GM12865 (cell line): ENCODE measurements at regions not wholly inside any gene's neighbourhood (a gene's known extent, or its start where the extent isn't known, plus 50 kb on each side); places are given as distances from the start of the nearest gene placed in this dataset.

ENCODE experiments used
- DNase-seq: peaks from one replicate; pipeline ENCODE4 v3.0.0; 2010; ENCODE audit warnings: low read depth
- H3K4me3 ChIP-seq: 2 replicates; pipeline ENCODE4 v1.5.1; 2011; ENCODE audit warnings: mild to moderate bottlenecking, low read depth, low read length, control low read depth
- CTCF ChIP-seq: IDR thresholded peaks from 2 replicates; pipeline ENCODE4 v1.5.1; 2011; ENCODE audit warnings: low read length, control low read depth, low read depth, inconsistent platforms; ENCODE audit not compliant: insufficient read depth; ENCODE audit errors: missing control alignments

DNA sequence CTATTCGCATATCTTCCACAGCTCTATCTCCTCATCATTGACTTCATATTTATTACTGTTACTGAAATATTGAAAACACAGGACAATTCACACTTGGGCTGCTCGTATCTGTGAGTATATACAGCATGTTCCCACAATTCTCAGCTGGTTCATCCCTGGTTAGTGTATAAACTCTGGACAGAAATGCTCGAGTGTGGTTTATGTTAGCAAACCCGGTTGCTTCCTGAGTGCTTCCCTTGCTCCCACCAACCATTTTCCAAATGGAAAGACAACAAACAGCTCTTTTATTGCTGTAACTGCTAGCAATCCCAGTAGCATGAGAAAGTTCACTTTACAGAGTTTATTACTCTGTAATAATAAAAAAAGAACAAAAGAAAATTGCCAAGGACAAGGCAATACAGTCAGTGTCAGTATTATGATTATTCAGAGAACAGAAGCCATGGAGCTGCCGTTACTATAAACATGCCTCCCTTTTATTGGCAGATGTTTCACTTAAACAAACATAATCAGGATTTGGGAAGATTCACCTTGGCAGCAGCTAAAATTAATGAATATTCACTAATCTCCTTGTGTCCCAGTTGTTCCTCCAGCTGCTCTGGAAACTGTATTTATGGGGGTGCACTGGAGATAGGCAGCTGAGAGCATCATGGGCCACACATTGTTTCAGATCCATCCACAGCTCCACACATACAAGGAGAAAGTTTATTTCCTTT lies 134.1 kb upstream of the GUCY1A1 start:
- no peak overlapping the region for H3K4me3 ChIP-seq
- no peak for DNase-seq
- no peak for TF ChIP-seq CTCF

DNA sequence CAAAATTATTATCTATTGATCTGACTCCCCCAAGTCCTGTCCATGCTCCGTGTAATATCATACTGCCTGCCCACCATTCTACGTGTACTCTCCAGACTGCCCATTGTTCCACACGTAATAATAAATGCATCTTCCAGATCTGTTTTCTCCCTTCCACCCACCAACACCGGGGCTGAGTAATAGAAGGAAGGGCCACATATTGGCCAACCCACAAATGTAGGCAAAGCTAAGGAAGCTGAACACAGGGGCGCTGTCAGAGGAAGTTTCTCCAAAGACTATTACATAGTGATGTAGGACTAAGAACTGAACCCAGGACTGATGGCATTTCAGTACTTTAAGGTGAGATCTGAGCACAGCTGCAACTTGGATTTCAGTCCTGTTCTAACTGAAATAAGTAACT lies 135.8 kb upstream of the GUCY1A1 start:
- TF ChIP-seq CTCF, result no peak
- H3K4me3 ChIP-seq, result no peak overlapping the region
- no peak for DNase-seq

DNA sequence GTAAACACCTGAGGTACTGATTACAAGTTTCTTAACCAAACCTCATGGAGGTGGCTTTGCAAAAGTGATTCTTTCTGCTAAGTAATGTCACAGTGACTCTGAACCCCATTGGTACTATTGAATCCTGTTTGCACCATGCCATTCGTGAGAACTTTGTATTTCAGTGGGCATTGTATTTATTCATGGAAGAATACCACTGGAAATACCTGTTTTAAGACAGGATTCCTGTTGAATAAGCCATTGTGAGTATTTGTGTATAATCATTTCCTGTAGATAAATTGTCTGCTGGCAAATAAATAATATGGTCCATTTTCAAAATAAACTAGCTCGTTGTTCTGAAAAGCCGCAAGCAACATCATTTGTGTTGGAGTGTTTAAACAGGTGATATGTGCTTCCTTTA lies 136.4 kb upstream of the GUCY1A1 start:
- H3K4me3 ChIP-seq, result no peak overlapping the region
- TF ChIP-seq CTCF, result no peak
- no peak for DNase-seq

DNA sequence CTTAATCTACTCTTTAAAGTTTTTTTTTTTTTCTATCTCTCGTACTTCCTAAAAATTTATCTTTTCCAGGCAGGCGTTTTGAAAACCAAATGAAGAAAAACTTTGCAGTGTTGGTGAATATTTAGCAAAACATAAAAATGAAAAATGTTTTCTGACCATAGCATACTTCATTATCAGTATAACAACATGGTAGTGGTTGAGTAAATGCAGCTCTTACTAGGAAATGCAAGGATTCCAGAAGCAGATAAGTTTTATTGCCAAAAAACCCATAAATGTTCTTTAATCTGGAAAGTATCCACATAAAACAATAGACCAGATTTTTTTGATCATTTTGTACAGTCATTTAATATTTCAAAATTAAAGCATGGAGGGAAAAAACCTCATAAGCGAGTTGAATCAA lies 136.9 kb upstream of the GUCY1A1 start:
- DNase-seq, result no peak
- H3K4me3 ChIP-seq, result no peak overlapping the region
- TF ChIP-seq CTCF, result no peak

DNA sequence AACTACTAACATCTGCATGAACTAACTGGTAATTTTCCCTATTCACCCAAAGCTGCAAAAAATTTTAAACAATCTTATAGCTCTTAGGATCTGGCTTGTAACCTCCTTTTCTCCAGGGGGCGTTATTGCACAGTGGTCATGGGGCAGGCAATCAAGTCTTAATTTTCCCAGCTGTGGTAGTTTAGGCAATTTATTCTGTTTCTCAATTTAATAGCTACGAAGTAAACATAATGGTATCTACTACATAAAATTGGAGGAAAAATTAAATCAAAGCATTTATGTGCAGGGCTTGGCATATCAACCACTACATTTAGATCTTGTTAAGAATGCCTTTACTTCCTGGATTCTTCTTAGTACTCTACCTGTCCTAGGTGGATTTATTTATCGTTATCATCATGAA lies 137.4 kb upstream of the GUCY1A1 start:
- H3K4me3 ChIP-seq, result no peak overlapping the region
- peak; percentile 28 for TF ChIP-seq CTCF
- DNase-seq, result peak; percentile 44

GRCh38 chr4:155526452-155527169 lies 140.0 kb upstream of the GUCY1A1 start:
- no peak for TF ChIP-seq CTCF
- no peak overlapping the region for H3K4me3 ChIP-seq
- no peak for DNase-seq
